Natural killer cell (primary cell): ENCODE measurements at regions not wholly inside any gene's neighbourhood (a gene's known extent, or its start where the extent isn't known, plus 50 kb on each side); places are given as distances from the start of the nearest gene placed in this dataset.

ENCODE experiments used
- ATAC-seq, 3 donors: fragments of 150-1000 bp in 2 of 3; fragments of 200-7000 bp in 1 of 3; cut with Tn5 transposase; 1 replicate in 1 of 3; 2 replicates in 2 of 3; pipeline ENCODE4 v1.10.0; 2021; ENCODE audit warnings: mild to moderate bottlenecking in 2 of 3, moderate library complexity in 2 of 3
- DNase-seq, 2 donors: peaks; one replicate each; pipeline versions ENCODE4 v3.0.0 to v3.0.0-alpha.2; 2013 to 2021; ENCODE audit warnings: mixed read lengths in 1 of 2
- H3K27ac ChIP-seq: one replicate; pipeline ENCODE4 v1.5.1; 2013; ENCODE audit warnings: mild to moderate bottlenecking, low read length
- H3K27me3 ChIP-seq: one replicate; pipeline ENCODE4 v1.6.1; 2013; ENCODE audit warnings: low read length; ENCODE audit not compliant: control insufficient read depth, insufficient read depth
- H3K36me3 ChIP-seq: one replicate; pipeline ENCODE4 v1.6.1; 2013; ENCODE audit warnings: low read length; ENCODE audit not compliant: control insufficient read depth, insufficient read depth
- H3K4me1 ChIP-seq: one replicate; pipeline ENCODE4 v1.6.1; 2013; ENCODE audit warnings: low read length; ENCODE audit not compliant: control insufficient read depth, insufficient read depth
- H3K4me3 ChIP-seq: one replicate; pipeline ENCODE4 v1.5.1; 2013; ENCODE audit warnings: low read length
- H3K9me3 ChIP-seq: one replicate; pipeline ENCODE4 v1.6.1; 2013; ENCODE audit warnings: low read length; ENCODE audit not compliant: control insufficient read depth, insufficient read depth
- H3K27ac Mint-ChIP-seq, 2 donors: one replicate each; pipeline ENCODE4 v1.8.0; 2022; ENCODE audit warnings: mild to moderate bottlenecking in 2 of 2, mixed read lengths in 2 of 2, moderate library complexity in 1 of 2
- H3K27me3 Mint-ChIP-seq, 2 donors: one replicate each; pipeline ENCODE4 v1.8.0; 2022; ENCODE audit warnings: low read depth in 2 of 2, mixed read lengths in 2 of 2
- H3K36me3 Mint-ChIP-seq: one replicate; pipeline ENCODE4 v1.8.0; 2022; ENCODE audit warnings: mixed read lengths
- H3K4me1 Mint-ChIP-seq, 2 donors: one replicate each; pipeline ENCODE4 v1.8.0; 2022; ENCODE audit warnings: mixed read lengths in 2 of 2
- H3K4me3 Mint-ChIP-seq: one replicate; pipeline ENCODE4 v1.8.0; 2022; ENCODE audit warnings: mild to moderate bottlenecking, moderate library complexity, mixed read lengths
- H3K9me3 Mint-ChIP-seq, 2 donors: one replicate each; pipeline ENCODE4 v1.8.0; 2022; ENCODE audit warnings: mixed read lengths in 2 of 2
- WGBS: methylation state at CpG from one replicate; pipeline ENCODE4 v1.1.7; 2013; ENCODE audit warnings: missing lambda C conversion rate; ENCODE audit not compliant: insufficient coverage; 5-methylcytosine and 5-hydroxymethylcytosine counted together
- intact Hi-C: fragments of 100-400 bp; cut with micrococcal nuclease; formaldehyde crosslinking; loops from one replicate; pipeline ENCODE4 v1.14.2; 2022
- TF ChIP-seq, protein P1 (sequence below): fragments of 200-600 bp; IDR thresholded peaks from one replicate; pipeline ENCODE4 v1.8.0; 2022; ENCODE audit warnings: antibody characterized with exemption

- TF ChIP-seq, protein P1, sequence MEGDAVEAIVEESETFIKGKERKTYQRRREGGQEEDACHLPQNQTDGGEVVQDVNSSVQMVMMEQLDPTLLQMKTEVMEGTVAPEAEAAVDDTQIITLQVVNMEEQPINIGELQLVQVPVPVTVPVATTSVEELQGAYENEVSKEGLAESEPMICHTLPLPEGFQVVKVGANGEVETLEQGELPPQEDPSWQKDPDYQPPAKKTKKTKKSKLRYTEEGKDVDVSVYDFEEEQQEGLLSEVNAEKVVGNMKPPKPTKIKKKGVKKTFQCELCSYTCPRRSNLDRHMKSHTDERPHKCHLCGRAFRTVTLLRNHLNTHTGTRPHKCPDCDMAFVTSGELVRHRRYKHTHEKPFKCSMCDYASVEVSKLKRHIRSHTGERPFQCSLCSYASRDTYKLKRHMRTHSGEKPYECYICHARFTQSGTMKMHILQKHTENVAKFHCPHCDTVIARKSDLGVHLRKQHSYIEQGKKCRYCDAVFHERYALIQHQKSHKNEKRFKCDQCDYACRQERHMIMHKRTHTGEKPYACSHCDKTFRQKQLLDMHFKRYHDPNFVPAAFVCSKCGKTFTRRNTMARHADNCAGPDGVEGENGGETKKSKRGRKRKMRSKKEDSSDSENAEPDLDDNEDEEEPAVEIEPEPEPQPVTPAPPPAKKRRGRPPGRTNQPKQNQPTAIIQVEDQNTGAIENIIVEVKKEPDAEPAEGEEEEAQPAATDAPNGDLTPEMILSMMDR, result no peak
- H3K36me3 Mint-ChIP-seq, result no peaks in the 10 kb centered on the region
- H3K27me3 Mint-ChIP-seq, result peaks cover 0 to 7% of the 10 kb centered on the region in 2 donors
- no peak overlapping the region for H3K4me3 Mint-ChIP-seq
- no peaks in the 10 kb centered on the region for H3K9me3 Mint-ChIP-seq
- DNase-seq, result no peak
- no peaks in the 10 kb centered on the region for H3K27me3 ChIP-seq
- no peaks in the 10 kb centered on the region for H3K9me3 ChIP-seq
- H3K36me3 ChIP-seq, result no peaks in the 10 kb centered on the region
- intact Hi-C loops, result no loop called here
- no peaks in the 10 kb centered on the region for H3K4me1 Mint-ChIP-seq
- ATAC-seq, result no peak
- no peak overlapping the region for H3K4me3 ChIP-seq
- H3K27ac ChIP-seq, result no peak overlapping the region
- no peak overlapping the region for H3K27ac Mint-ChIP-seq
- 47% methylated on average over 9 of the region's 9 CpGs for WGBS
- H3K4me1 ChIP-seq, result no peaks in the 10 kb centered on the region
Observed at GRCh38 chr3:34216711-34217335, 418.4 kb downstream of the PDCD6IP start.

- H3K9me3 Mint-ChIP-seq, result no peaks in the 10 kb centered on the region
- TF ChIP-seq, protein P1, result no peak
- no peak overlapping the region for H3K4me3 Mint-ChIP-seq
- Histone ChIP-seq H3K4me1 (no peaks in the 10 kb centered on the region), H3K27me3 (no peaks in the 10 kb centered on the region), H3K36me3 (no peaks in the 10 kb centered on the region), H3K4me3 (no peak overlapping the region), H3K27ac (no peak overlapping the region), H3K9me3 (no peaks in the 10 kb centered on the region)
- H3K27me3 Mint-ChIP-seq, result peaks cover 0 to 7% of the 10 kb centered on the region in 2 donors
- no peaks in the 10 kb centered on the region for H3K4me1 Mint-ChIP-seq
- DNase-seq (no peak), ATAC-seq (no peak)
- no peak overlapping the region for H3K27ac Mint-ChIP-seq
- intact Hi-C loops, result no loop called here
- H3K36me3 Mint-ChIP-seq, result no peaks in the 10 kb centered on the region
- WGBS, result 63% methylated on average over 2 of the region's 5 CpGs
Observed at GRCh38 chr3:34218706-34219385, 420.4 kb downstream of the PDCD6IP start.

GRCh38 chr3:34219556-34219955, 421.1 kb downstream of the PDCD6IP start:
- no peak overlapping the region for H3K4me3 ChIP-seq

More at GRCh38 chr3:34219556-34219955, 421.1 kb downstream of the PDCD6IP start:
- Mint-ChIP-seq H3K9me3 (no peaks in the 10 kb centered on the region), H3K4me1 (no peaks in the 10 kb centered on the region), H3K27me3 (peaks cover 0 to 7% of the 10 kb centered on the region in 2 donors), H3K27ac (no peak overlapping the region), H3K4me3 (no peak overlapping the region), H3K36me3 (no peaks in the 10 kb centered on the region)
- 76% methylated on average over 1 of the region's 1 CpG for WGBS
- intact Hi-C loops, result no loop called here
- no peaks in the 10 kb centered on the region for H3K27me3 ChIP-seq
- DNase-seq, result no peak
- no peak for ATAC-seq
- TF ChIP-seq, protein P1, result no peak
- H3K36me3 ChIP-seq, result no peaks in the 10 kb centered on the region
- H3K27ac ChIP-seq, result no peak overlapping the region
- no peaks in the 10 kb centered on the region for H3K4me1 ChIP-seq
- H3K9me3 ChIP-seq, result no peaks in the 10 kb centered on the region
